ENCODE measurements at regions not wholly inside any gene's neighbourhood (a gene's known extent, or its start where the extent isn't known, plus 50 kb on each side); places are given as distances from the start of the nearest gene placed in this dataset.

DNA sequence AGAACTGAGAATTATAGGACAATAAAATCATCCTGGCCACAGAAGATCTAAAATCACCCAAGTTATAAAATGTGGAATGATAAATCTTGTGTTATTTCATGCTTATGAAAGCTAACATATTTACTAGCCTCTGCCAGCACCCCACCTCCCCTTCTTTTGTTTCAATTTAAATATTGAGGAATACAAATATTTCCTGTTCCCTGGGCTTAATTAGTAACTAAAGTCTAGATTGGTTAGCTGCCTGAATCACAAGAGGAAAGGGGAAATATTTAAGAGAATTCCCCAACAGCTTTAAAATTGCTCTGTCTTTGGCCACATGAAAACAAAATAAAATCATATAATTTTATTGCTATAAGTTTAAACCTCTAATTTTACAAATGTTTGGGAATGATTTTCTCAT is 287.0 kb downstream of the PRELID2 start:
- ATAC-seq: no peak
- TF ChIP-seq ZFP3 (CRISPR knock-in tag; IDR thresholded peaks at IDR 0.05) (no peak), ZNF565 (CRISPR knock-in tag; conservative IDR thresholded peaks at IDR 0.05; ENCODE audit: low read depth) (no peak), CSDC2 (CRISPR knock-in tag; IDR thresholded peaks at IDR 0.05) (no peak), OSR1 (CRISPR knock-in tag; IDR thresholded peaks at IDR 0.05) (no peak), ZNF70 (CRISPR knock-in tag; IDR thresholded peaks at IDR 0.05) (no peak), ARNTL (CRISPR knock-in tag; IDR thresholded peaks at IDR 0.05; ENCODE audit: borderline replicate concordance, low read depth) (no peak)
- TF ChIP-seq, protein P1, sequence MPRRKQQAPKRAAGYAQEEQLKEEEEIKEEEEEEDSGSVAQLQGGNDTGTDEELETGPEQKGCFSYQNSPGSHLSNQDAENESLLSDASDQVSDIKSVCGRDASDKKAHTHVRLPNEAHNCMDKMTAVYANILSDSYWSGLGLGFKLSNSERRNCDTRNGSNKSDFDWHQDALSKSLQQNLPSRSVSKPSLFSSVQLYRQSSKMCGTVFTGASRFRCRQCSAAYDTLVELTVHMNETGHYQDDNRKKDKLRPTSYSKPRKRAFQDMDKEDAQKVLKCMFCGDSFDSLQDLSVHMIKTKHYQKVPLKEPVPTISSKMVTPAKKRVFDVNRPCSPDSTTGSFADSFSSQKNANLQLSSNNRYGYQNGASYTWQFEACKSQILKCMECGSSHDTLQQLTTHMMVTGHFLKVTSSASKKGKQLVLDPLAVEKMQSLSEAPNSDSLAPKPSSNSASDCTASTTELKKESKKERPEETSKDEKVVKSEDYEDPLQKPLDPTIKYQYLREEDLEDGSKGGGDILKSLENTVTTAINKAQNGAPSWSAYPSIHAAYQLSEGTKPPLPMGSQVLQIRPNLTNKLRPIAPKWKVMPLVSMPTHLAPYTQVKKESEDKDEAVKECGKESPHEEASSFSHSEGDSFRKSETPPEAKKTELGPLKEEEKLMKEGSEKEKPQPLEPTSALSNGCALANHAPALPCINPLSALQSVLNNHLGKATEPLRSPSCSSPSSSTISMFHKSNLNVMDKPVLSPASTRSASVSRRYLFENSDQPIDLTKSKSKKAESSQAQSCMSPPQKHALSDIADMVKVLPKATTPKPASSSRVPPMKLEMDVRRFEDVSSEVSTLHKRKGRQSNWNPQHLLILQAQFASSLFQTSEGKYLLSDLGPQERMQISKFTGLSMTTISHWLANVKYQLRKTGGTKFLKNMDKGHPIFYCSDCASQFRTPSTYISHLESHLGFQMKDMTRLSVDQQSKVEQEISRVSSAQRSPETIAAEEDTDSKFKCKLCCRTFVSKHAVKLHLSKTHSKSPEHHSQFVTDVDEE (CRISPR knock-in tag; IDR thresholded peaks at IDR 0.05): no peak
- TF ChIP-seq, protein P2, sequence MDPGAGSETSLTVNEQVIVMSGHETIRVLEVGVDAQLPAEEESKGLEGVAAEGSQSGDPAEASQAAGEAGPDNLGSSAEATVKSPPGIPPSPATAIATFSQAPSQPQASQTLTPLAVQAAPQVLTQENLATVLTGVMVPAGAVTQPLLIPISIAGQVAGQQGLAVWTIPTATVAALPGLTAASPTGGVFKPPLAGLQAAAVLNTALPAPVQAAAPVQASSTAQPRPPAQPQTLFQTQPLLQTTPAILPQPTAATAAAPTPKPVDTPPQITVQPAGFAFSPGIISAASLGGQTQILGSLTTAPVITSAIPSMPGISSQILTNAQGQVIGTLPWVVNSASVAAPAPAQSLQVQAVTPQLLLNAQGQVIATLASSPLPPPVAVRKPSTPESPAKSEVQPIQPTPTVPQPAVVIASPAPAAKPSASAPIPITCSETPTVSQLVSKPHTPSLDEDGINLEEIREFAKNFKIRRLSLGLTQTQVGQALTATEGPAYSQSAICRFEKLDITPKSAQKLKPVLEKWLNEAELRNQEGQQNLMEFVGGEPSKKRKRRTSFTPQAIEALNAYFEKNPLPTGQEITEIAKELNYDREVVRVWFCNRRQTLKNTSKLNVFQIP (CRISPR knock-in tag; IDR thresholded peaks at IDR 0.05; ENCODE audit: borderline replicate concordance, low read depth): no peak
- TF ChIP-seq, protein P3, sequence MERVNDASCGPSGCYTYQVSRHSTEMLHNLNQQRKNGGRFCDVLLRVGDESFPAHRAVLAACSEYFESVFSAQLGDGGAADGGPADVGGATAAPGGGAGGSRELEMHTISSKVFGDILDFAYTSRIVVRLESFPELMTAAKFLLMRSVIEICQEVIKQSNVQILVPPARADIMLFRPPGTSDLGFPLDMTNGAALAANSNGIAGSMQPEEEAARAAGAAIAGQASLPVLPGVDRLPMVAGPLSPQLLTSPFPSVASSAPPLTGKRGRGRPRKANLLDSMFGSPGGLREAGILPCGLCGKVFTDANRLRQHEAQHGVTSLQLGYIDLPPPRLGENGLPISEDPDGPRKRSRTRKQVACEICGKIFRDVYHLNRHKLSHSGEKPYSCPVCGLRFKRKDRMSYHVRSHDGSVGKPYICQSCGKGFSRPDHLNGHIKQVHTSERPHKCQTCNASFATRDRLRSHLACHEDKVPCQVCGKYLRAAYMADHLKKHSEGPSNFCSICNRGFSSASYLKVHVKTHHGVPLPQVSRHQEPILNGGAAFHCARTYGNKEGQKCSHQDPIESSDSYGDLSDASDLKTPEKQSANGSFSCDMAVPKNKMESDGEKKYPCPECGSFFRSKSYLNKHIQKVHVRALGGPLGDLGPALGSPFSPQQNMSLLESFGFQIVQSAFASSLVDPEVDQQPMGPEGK (CRISPR knock-in tag; IDR thresholded peaks at IDR 0.05; ENCODE audit: borderline replicate concordance): no peak
- TF ChIP-seq, protein P4, sequence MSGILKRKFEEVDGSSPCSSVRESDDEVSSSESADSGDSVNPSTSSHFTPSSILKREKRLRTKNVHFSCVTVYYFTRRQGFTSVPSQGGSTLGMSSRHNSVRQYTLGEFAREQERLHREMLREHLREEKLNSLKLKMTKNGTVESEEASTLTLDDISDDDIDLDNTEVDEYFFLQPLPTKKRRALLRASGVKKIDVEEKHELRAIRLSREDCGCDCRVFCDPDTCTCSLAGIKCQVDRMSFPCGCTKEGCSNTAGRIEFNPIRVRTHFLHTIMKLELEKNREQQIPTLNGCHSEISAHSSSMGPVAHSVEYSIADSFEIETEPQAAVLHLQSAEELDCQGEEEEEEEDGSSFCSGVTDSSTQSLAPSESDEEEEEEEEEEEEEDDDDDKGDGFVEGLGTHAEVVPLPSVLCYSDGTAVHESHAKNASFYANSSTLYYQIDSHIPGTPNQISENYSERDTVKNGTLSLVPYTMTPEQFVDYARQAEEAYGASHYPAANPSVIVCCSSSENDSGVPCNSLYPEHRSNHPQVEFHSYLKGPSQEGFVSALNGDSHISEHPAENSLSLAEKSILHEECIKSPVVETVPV (CRISPR knock-in tag; IDR thresholded peaks at IDR 0.05): no peak

DNA sequence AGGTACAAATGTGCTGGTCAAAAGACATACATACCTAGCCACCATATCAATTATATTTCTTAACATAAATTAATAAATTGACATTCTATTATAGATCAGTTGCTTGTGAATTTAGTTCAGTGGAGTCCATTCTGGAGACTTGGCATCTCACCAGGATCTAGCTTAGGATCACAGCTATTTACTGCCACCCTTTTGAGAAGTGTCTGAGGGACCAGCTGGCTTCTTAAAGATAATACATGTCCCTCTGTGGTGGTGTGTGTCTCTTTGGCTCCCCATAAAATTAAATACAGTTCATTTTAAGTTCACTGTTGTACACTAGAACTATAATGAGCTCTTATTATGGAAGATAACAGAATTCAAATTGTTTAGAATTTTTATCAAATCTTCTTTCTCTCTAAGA is 290.7 kb downstream of the PRELID2 start:
- TF ChIP-seq, protein P4 (CRISPR knock-in tag; IDR thresholded peaks at IDR 0.05): no peak
- TF ChIP-seq, protein P3 (CRISPR knock-in tag; IDR thresholded peaks at IDR 0.05; ENCODE audit: borderline replicate concordance): no peak
- TF ChIP-seq GLIS3 (CRISPR knock-in tag; IDR thresholded peaks at IDR 0.05) (no peak), ZC3H10 (CRISPR knock-in tag; IDR thresholded peaks at IDR 0.05) (no peak), ZNF565 (CRISPR knock-in tag; conservative IDR thresholded peaks at IDR 0.05; ENCODE audit: low read depth) (no peak), SNAI2 (CRISPR knock-in tag; IDR thresholded peaks at IDR 0.05) (no peak), ZFP3 (CRISPR knock-in tag; IDR thresholded peaks at IDR 0.05) (no peak), ZFP30 (CRISPR knock-in tag; IDR thresholded peaks at IDR 0.05) (no peak)
- TF ChIP-seq, protein P1 (CRISPR knock-in tag; IDR thresholded peaks at IDR 0.05): no peak
- ATAC-seq: no peak
